Right atrium auricular region (tissue), 2 donors: ENCODE measurements at regions not wholly inside any gene's neighbourhood (a gene's known extent, or its start where the extent isn't known, plus 50 kb on each side); places are given as distances from the start of the nearest gene placed in this dataset.

Experiments
- DNase-seq: peaks from one replicate; pipeline ENCODE4 v3.0.0-alpha.2; 2019; ENCODE audit warnings: low spot score
- H3K27ac ChIP-seq, 2 donors: fragments of 200-600 bp; sonication (generic); 1 replicate in 1 of 2; 2 replicates in 1 of 2; pipeline ENCODE4 v1.5.1; 2016 to 2019
- H3K27me3 ChIP-seq, 2 donors: fragments of 200-600 bp; sonication (generic); one replicate each; pipeline versions ENCODE4 v1.5.1 to v1.6.0; 2017 to 2019
- H3K36me3 ChIP-seq: fragments of 200-600 bp; sonication (generic); one replicate; pipeline ENCODE4 v1.5.1; 2016
- H3K4me1 ChIP-seq, 2 donors: fragments of 200-600 bp; sonication (generic); one replicate each; pipeline versions ENCODE4 v1.5.1 to v1.6.0; 2017 to 2019
- H3K4me3 ChIP-seq, 2 donors: fragments of 200-600 bp; sonication (generic); 1 replicate in 1 of 2; 2 replicates in 1 of 2; pipeline ENCODE4 v1.5.1; 2017 to 2019; ENCODE audit warnings: mild to moderate bottlenecking in 1 of 2, moderate library complexity in 1 of 2
- H3K9me3 ChIP-seq, 2 donors: fragments of 200-600 bp; sonication (generic); one replicate each; pipeline ENCODE4 v1.5.1; 2019
- CTCF ChIP-seq, 2 donors: fragments of 200-600 bp; sonication (generic); IDR thresholded peaks; one replicate each; pipeline ENCODE4 v1.5.1; 2019; ENCODE audit warnings: antibody characterized with exemption in 2 of 2

GRCh38 chr14:95811813-95812212, 64.8 kb upstream of the TUNAR start:
- Histone ChIP-seq H3K4me1 (no peaks in the 10 kb centered on the region), H3K27me3 (no peaks in the 10 kb centered on the region), H3K4me3 (no peak overlapping the region), H3K27ac (no peak overlapping the region), H3K36me3 (no peaks in the 10 kb centered on the region), H3K9me3 (peaks cover 0 to 10% of the 10 kb centered on the region in 2 donors)
- DNase-seq = peak; percentile 32
- no peak for TF ChIP-seq CTCF (IDR thresholded peaks at IDR 0.05)

- peak; percentile 11 for DNase-seq
- Histone ChIP-seq H3K27ac (no peak overlapping the region), H3K36me3 (no peaks in the 10 kb centered on the region), H3K4me1 (no peaks in the 10 kb centered on the region), H3K4me3 (no peak overlapping the region), H3K27me3 (no peaks in the 10 kb centered on the region), H3K9me3 (peaks cover 0 to 26% of the 10 kb centered on the region in 2 donors)
- TF ChIP-seq CTCF (IDR thresholded peaks at IDR 0.05) = no peak
Observed at GRCh38 chr14:95808371-95808770, 68.3 kb upstream of the TUNAR start.

GRCh38 chr14:95796788-95797187, 79.8 kb upstream of the TUNAR start:
- Histone ChIP-seq H3K27ac (no peak overlapping the region), H3K27me3 (no peaks in the 10 kb centered on the region), H3K36me3 (no peaks in the 10 kb centered on the region), H3K4me1 (no peaks in the 10 kb centered on the region), H3K9me3 (no peaks in the 10 kb centered on the region), H3K4me3 (no peak overlapping the region)
- no peak for DNase-seq
- TF ChIP-seq CTCF (IDR thresholded peaks at IDR 0.05) = no peak

- Histone ChIP-seq H3K4me3 (no peak overlapping the region), H3K27me3 (no peaks in the 10 kb centered on the region), H3K4me1 (no peaks in the 10 kb centered on the region), H3K27ac (no peak overlapping the region), H3K36me3 (no peaks in the 10 kb centered on the region), H3K9me3 (no peaks in the 10 kb centered on the region)
- no peak for DNase-seq
- TF ChIP-seq CTCF (IDR thresholded peaks at IDR 0.05) = no peak
Observed at GRCh38 chr14:95787941-95788340, 74.0 kb upstream of the TCL1A start.

GRCh38 chr14:95786566-95786965, 72.6 kb upstream of the TCL1A start:
- no peaks in the 10 kb centered on the region for H3K9me3 ChIP-seq
- H3K36me3 ChIP-seq = no peaks in the 10 kb centered on the region
- H3K27me3 ChIP-seq = no peaks in the 10 kb centered on the region
- no peaks in the 10 kb centered on the region for H3K4me1 ChIP-seq
- no peak overlapping the region for H3K4me3 ChIP-seq
- H3K27ac ChIP-seq = no peak overlapping the region
- TF ChIP-seq CTCF (IDR thresholded peaks at IDR 0.05) = no peak
- no peak for DNase-seq

GRCh38 chr14:95784137-95784536, 70.2 kb upstream of the TCL1A start:
- TF ChIP-seq CTCF (IDR thresholded peaks at IDR 0.05) = no peak
- no peaks in the 10 kb centered on the region for H3K27me3 ChIP-seq
- H3K9me3 ChIP-seq = no peaks in the 10 kb centered on the region
- no peak for DNase-seq
- no peaks in the 10 kb centered on the region for H3K36me3 ChIP-seq
- H3K27ac ChIP-seq = no peak overlapping the region
- H3K4me1 ChIP-seq = no peaks in the 10 kb centered on the region
- H3K4me3 ChIP-seq = no peak overlapping the region
